Activated CD4-positive, alpha-beta T cell treated with anti-CD3 and anti-CD28 coated beads, Interleukin-10, Interleukin-2, amounts not matched to agents 100 ng/mL and 50 ng/mL, durations not matched to agents 16 hours and 8 hours (primary cell): ENCODE measurements at regions not wholly inside any gene's neighbourhood (a gene's known extent, or its start where the extent isn't known, plus 50 kb on each side); places are given as distances from the start of the nearest gene placed in this dataset.
"Not testable (repeated sequence)": the region's sequence is repeated elsewhere in the genome, so short reads cannot be mapped to it uniquely, and the experiment has no call there.

Source experiments
- DNase-seq: peaks from one replicate; pipeline ENCODE4 v3.0.0-alpha.2; 2020

DNA sequence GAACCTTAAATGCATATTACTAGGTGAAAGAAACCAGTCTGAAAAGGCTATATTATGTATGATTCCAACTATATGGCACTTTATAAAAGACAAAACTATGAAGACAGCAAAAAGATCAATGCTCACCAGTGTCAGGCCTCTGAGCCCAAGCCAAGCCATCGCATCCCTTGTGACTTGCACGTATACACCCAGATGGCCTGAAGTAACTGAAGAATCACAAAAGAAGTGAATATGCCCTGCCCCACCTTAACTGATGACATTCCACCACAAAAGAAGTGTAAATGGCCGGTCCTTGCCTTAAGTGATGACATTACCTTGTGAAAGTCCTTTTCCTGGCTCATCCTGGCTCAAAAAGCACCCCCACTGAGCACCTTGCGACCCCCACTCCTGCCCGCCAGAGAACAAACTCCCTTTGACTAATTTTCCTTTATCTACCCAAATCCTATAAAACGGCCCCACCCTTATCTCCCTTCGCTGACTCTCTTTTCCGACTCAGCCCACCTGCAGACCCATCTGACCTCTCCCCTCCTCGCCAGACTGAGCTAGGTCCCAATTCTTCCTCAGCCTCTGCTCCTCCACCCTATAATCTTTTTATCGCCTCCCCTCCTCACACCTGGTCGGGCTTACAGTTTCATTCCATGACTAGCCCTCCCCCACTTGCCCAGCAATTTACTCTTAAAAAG lies 1239.5 kb downstream of the OLFM4 start:
- DNase-seq = not testable (repeated sequence)

- no peak for DNase-seq
Measured at GRCh38 chr13:54287062-54287764, 1258.6 kb downstream of the OLFM4 start.

DNA sequence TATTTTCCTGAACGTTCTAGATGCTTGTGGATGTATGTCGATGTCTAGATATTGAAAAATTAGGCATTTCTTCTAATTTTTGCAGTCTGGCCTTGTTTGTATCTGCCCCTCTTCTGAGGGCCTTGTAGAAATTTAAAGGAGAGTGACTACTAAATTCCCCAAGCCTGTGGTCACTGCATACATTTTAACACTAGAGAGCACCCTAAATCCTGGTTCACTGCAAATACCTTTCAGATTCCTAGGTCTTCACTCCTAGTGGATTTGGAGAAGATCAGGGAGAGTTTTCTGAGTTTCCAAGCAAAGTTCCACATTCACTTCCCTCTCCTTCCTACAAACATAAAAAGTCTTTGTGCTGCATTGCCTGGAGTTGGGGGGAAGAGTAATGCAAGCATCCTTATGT lies 1272.5 kb downstream of the OLFM4 start:
- no peak for DNase-seq

GRCh38 chr13:54305377-54305776 lies 1276.8 kb downstream of the OLFM4 start:
- no peak for DNase-seq

DNA sequence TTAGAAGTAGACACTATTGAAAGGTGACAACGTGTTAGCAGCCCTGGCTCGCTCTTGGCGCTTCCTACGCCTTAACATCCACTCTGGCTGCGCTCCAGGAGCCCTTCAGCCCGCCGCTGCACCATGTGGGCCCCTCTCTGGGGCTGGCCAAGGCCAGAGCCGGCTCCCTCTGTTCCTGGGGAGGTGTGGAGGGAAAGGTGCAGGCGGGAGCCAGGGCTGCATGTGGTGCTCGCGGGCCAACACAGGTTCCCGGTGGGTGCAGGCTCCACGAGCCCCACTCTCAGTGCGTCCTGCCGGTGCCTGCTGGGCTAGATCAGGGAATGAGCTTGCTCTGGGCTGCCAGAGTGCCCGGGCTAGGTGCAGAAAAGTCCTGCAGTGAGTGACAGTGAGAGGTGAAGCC lies 1284.3 kb downstream of the OLFM4 start:
- DNase-seq = no peak

DNA sequence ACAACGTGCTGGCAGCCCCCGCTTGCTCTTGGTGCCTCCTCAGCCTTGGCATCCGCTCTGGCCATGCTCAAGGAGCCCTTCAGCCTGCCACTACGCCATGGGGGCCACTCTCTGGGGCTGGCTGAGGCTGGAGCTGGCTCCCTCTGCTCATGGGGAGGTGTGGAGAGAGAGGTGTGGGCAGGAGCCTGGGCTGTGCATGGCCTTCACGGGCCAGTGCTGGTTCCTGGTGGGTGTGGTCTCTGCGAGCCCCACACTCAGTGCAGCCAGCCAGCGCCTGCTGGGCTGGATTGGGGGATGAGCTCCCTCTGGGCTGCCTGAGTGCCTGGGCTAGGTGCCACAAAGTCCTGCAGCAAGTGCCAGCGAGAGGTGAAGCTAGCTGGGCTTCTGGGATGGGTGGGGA lies 1289.1 kb downstream of the OLFM4 start:
- DNase-seq = no peak

- DNase-seq = no peak
Measured at GRCh38 chr13:54337540-54337939, 1308.9 kb downstream of the OLFM4 start.

DNA sequence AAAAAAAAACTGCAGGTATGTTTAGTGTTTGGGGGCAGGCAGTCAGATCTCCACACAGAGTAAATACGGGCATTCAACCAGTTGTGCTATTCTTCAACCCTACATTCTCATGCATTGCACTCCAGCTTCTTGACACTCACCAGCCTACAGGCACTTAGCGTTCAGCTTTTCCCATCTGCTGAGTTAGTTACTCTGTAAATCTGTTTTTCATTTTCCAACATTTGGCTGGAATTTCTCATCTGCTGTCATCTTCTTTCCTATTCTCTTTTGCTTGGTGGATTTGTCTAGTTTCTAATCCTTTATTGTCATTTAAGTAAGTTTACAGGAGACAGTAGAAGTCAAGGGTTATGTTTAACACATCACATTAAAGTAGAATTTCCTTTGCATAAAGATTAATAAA lies 1318.9 kb downstream of the OLFM4 start:
- DNase-seq = no peak

DNA sequence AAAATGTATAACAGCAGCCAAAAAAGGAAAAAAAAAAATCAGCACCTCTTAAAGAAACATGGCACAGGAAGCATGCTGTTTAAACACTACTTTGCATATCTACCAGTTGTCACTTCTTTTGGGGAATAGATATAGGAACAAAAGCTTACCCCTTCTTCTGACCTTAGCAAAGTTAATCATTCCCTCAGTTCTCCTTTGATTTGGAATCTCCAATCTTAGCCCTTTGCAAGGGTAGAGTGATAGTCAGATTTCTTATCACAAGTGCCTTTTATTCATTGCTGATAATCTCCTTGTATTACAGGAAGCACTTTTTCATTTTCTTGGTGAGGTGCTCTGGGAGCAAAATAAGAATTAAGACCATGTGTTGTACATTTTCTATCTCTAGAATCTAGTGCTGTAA lies 1327.6 kb downstream of the OLFM4 start:
- DNase-seq = no peak

DNA sequence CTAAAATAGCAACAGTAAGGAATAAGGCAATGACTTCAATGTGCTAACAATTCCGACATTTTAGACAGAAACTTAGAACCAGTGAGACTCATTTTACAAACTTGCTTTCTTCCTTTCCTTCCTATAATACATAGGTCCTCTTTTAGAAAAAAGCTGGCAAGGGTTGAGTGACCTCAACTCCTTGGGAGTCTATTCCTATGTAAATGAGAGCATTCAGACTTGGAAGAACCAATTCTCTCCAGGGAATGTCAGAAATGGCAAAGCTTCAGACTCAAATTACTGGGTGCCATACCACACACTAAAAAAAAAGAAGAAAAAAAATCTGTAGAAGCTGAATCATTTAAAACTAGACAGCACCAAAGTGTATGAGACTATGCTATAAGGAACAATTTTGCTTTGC lies 1328.2 kb downstream of the OLFM4 start:
- no peak for DNase-seq

- no peak for DNase-seq
Measured at GRCh38 chr13:54357284-54357933, 1328.8 kb downstream of the OLFM4 start.

DNA sequence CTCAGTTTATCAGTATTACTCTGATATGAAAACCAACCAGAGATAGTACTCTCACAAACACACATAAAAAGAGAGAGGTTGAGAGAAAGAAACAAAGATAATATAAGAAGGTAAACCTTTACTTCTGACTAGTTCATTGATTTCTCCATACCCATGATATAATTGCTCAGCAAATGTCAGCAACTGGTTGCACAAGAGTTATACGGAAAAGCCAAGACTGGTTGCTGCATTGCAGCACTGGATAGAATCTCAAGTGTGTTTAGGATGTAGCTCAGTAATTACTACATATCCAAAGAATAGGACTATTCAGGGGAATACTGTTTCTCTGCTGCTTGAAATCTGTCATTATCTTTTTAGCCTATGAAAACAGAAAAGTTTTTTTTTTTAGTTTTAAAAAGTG lies 1332.8 kb downstream of the OLFM4 start:
- DNase-seq = no peak

DNA sequence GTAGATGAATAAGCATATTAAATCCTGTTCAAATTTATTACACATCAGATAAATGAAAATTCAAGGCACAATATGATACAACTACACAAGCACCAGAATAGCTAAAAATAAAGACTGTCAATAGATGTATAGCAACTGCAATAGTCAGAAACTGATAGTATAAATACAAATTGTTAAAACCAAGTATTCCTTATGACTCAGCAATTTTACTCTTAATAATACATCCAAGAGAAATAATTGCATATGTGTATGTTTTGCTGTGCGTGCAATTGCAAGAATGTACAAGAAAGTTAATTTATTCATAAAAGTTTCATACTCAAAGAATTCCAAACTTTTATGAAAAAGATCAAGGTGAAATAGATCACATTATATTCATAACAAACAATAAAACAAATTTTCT lies 1338.1 kb downstream of the OLFM4 start:
- DNase-seq = no peak

DNA sequence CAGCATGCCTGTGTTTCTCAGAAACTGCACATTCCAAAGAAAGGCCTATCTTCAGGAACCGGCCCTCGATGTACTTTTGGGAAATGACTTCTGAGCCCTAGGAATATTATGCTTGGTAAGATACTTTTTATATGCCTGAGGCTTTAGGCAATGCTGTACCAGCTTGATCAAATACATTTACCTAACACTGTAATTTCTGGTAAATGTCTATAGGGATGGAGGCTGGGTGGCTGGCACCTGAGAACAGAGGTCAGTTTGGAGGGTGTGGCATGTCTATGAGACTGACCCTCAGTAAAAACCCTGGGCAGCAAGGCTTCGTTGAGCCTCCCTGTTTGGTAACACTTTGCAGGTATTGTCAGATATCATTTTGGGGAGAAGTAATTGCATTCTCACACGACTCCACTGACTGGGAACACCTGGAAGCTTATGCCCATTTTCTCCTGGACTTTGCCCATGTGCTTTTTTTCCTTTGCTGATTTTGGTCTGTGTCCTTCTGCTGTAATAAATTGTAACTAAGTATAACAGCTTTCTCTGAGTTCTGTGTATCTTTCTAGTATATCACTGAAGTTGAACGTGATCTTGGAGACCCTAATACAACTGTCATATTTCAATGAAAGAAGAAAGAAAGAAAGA lies 1339.1 kb downstream of the OLFM4 start:
- DNase-seq = no peak

- DNase-seq = no peak
Measured at GRCh38 chr13:54368387-54368786, 1339.8 kb downstream of the OLFM4 start.

- no peak for DNase-seq
Measured at GRCh38 chr13:54373211-54373610, 1344.6 kb downstream of the OLFM4 start.

DNA sequence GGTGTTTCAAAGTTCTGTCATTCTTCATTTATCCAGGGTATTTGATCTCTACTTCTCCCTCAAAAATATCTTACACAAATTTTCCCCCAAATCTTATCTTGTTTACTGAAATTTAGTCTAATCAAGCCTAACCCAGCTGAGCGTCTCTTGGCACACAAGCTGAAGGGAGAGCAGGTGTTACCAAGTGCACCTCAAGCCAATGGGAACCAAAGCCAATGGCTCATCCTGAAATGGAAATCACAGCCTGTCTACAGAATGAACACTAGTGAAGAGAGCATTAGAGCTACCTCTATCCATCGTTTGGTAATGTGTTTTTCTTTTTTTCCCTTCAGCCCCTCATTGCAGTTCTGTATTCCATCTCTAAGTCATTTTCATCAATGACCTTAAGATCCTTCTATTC lies 1350.8 kb downstream of the OLFM4 start:
- no peak for DNase-seq

- DNase-seq = no peak
Measured at GRCh38 chr13:54383604-54384003, 1355.0 kb downstream of the OLFM4 start.

DNA sequence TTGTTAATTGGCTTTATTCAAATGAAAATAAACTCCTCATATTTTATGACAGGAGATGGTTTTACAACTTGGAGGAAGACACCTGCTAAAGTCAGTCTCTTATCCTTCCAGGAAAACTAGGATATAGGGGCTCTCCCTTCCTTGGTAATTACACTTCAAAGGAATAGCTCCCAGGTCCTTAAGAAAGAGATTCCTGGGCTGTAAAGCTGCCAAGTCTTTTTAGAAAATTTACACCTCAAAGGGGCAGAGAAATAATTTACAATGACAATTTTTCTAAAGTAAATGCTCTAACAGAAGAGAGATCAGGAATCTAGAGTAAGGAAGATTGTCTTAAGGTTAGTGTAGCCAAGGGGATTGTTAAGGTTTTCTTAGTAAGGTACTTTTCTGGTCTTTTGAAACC lies 1359.0 kb downstream of the OLFM4 start:
- no peak for DNase-seq

DNA sequence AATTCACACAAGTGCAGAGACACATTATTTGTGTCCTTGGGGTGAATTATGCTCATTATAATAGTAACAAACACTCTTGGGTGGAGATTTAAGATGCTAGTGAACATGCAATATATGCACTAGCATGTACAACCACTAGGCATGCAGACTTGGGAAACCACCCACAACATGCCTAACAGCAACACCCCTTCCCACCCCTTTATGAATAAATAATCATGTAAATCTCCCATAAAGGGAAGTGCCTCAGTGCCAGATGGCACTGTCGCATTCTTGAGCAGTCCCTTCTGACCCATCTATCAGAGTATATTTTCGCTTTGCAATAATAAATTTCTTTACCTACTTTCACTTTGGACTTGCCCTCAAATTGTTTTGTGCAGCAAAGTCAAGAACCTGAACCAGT lies 1362.2 kb downstream of the OLFM4 start:
- DNase-seq = no peak

DNA sequence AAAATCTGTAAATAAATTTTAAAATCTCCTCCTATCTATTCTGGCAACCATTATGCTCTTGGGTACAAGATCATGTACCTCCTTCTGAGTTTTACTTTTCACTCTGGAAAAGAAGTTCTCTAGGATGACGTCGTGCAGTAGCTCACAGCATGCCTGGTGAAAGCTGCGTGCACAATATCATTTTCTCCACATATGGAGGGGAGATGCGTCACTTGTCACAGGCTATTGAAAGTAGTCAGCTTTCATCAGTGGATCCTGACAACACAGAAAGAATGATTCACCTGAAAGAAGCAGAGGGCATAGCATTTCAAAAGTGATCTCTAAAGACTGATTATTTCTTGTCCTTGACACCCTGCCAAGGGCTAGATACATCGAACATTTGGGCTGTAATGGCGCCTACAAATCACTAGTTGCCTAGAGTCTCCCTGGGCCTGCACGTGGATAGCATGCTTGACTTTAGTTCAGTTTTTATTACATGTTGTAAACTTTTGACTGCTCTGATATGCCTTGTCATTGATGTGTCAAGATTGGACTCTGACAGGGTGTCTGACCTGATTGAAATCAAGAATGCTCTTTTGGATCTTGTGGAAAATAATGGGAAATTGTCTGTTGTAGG lies 1365.6 kb downstream of the OLFM4 start:
- DNase-seq = no peak

DNA sequence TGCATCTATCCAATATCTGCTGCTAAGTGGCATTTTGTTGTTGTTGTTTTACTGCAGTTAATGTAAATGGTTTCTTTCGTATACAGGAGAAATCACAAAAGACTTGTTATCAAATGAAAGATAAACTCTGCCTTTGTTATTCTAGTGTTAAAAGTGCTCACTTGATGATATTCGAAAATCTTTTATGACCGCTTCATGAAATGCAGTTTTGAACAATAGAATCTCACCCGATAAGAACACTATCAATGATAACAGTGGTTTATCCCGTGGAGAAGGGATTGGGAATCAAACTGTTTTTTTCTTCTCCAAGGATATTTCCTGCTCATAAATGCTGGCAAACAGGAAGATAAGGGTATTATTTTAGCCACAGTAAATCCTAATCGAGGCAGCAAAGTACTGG lies 1366.3 kb downstream of the OLFM4 start:
- no peak for DNase-seq

GRCh38 chr13:54402495-54402894 lies 1373.9 kb downstream of the OLFM4 start:
- DNase-seq = no peak
